K562 (cell line): ENCODE measurements at regions not wholly inside any gene's neighbourhood (a gene's known extent, or its start where the extent isn't known, plus 50 kb on each side); places are given as distances from the start of the nearest gene placed in this dataset.

Source experiments
- ATAC-seq: fragments of 200-7000 bp; cut with Tn5 transposase; 3 replicates; pipeline ENCODE4 v1.9.1; 2020; ENCODE audit warnings: moderate library complexity
- BruUV-seq: library from RNA; stranded (reverse); fragments of 400-500 nt; replicated peaks from 2 replicates; lab custom pipeline; 2021; lab: Mats Ljungman, UMichigan
- CTCF ChIA-PET: fragments of 300-600 bp; formaldehyde crosslinking; extraction: SDS; loops from one replicate; lab custom pipeline; 2021; ENCODE audit warnings: low intra/inter-chr PET ratio; lab: Yijun Ruan, JAX
- POLR2A ChIA-PET: fragments of 300-600, 350-650 bp; sonication (Branson Sonifier 250); formaldehyde crosslinking; extraction: SDS; loops from one replicate; lab custom pipeline; 2021; ENCODE audit warnings: antibody characterized with exemption, inconsistent platforms; lab: Yijun Ruan, JAX
- DNase-seq, 4 experiments: peaks; one replicate each; pipeline versions ENCODE4 v3.0.0 to v3.0.0-alpha.2; 2011 to 2018; ENCODE audit warnings: low spot score in 3 of 4, mixed read lengths in 3 of 4; ENCODE audit errors: extremely low read depth in 1 of 4
- FAIRE-seq: peaks from 2 replicates; lab custom pipeline; 2011; peaks lifted over from hg19 to GRCh38; lab: Jason Lieb, UNC
- H2AFZ ChIP-seq: 2 replicates; pipeline ENCODE4 v1.6.0; 2011; ENCODE audit warnings: low read depth, low read length, control low read depth, inconsistent platforms
- H3K27ac ChIP-seq: fragments of 200-600 bp; 3 replicates; pipeline ENCODE4 v1.8.0; 2011; ENCODE audit warnings: low read depth, mild to moderate bottlenecking, control low read depth, inconsistent platforms, low read length, moderate library complexity, mixed read lengths; ENCODE audit errors: extremely low read depth
- H3K27me3 ChIP-seq, 2 experiments: fragments of 300-600 bp in 1 of 2; 2 replicates in 1 of 2; 3 replicates in 1 of 2; pipeline versions ENCODE4 v1.6.0 to v1.8.0; 2011; ENCODE audit warnings: inconsistent platforms in 2 of 2, low read length in 2 of 2, mild to moderate bottlenecking in 1 of 2, mixed read lengths in 1 of 2, moderate library complexity in 1 of 2; ENCODE audit not compliant: control insufficient read depth in 2 of 2, insufficient read depth in 2 of 2
- H3K36me3 ChIP-seq: fragments of 300-600 bp; 3 replicates; pipeline ENCODE4 v1.8.0; 2011; ENCODE audit warnings: mild to moderate bottlenecking, low read length, inconsistent platforms; ENCODE audit not compliant: control insufficient read depth, insufficient read depth
- H3K4me1 ChIP-seq, 2 experiments: fragments of 200-600 bp in 1 of 2; replicated peaks in 1 of 2; 2 replicates in 1 of 2; 3 replicates in 1 of 2; pipeline versions ENCODE4 v1.5.1 to v1.8.0; 2011; ENCODE audit warnings: inconsistent platforms in 2 of 2, low read length in 2 of 2, mild to moderate bottlenecking in 1 of 2, mixed read lengths in 1 of 2, moderate library complexity in 1 of 2; ENCODE audit not compliant: control insufficient read depth in 2 of 2, insufficient read depth in 2 of 2
- H3K4me2 ChIP-seq: 2 replicates; pipeline ENCODE4 v1.6.1; 2011; ENCODE audit warnings: low read length, control low read depth, inconsistent platforms, mixed read lengths; ENCODE audit not compliant: insufficient read depth
- H3K4me3 ChIP-seq: fragments of 200-600 bp; sonication (generic), shearing (Covaris generic); 2 replicates; pipeline ENCODE4 v1.5.1; 2016; ENCODE audit warnings: control low read depth, inconsistent platforms
- H3K79me2 ChIP-seq: fragments of 200-600 bp; 3 replicates; pipeline ENCODE4 v1.8.0; 2011; ENCODE audit warnings: low read length, inconsistent platforms; ENCODE audit not compliant: control insufficient read depth, insufficient read depth
- H3K9ac ChIP-seq, 2 experiments: 2 replicates each; pipeline versions ENCODE4 v1.6.0 to v1.6.1; 2011; ENCODE audit warnings: low read depth in 2 of 2, low read length in 2 of 2, control low read depth in 1 of 2, inconsistent platforms in 1 of 2, mild to moderate bottlenecking in 1 of 2, mixed read lengths in 1 of 2; ENCODE audit not compliant: insufficient read depth in 1 of 2
- H3K9me1 ChIP-seq: one replicate; pipeline ENCODE4 v1.6.0; 2011; ENCODE audit warnings: inconsistent platforms, mild to moderate bottlenecking, low read length, moderate library complexity; ENCODE audit not compliant: control insufficient read depth, insufficient read depth
- H3K9me3 ChIP-seq: replicated peaks from 2 replicates; pipeline ENCODE4 v1.5.1; 2011; ENCODE audit warnings: low read depth, low read length, inconsistent platforms; ENCODE audit not compliant: control insufficient read depth, insufficient read depth
- H4K20me1 ChIP-seq: replicated peaks from 2 replicates; pipeline ENCODE4 v1.6.1; 2011; ENCODE audit warnings: low read length, inconsistent platforms, mixed read lengths; ENCODE audit not compliant: control insufficient read depth, insufficient read depth
- CBX2 ChIP-seq: fragments of 200-600 bp; sonication (generic); IDR thresholded peaks from one replicate; pipeline ENCODE4 v1.6.1; 2012; ENCODE audit warnings: mild to moderate bottlenecking, low read length, inconsistent platforms; ENCODE audit not compliant: insufficient read depth, poor library complexity, severe bottlenecking
- CEBPG ChIP-seq, 3 experiments: fragments of 200-800 bp in 1 of 3; sonication (Bioruptor generic) in 1 of 3; sonication (generic) in 1 of 3; formaldehyde crosslinking in 1 of 3; IDR thresholded peaks in 2 of 3; conservative IDR thresholded peaks in 1 of 3; 2 replicates each; pipeline versions ENCODE4 v1.6.1 to v1.8.0; 2016 to 2022; ENCODE audit warnings: missing compliant biosample characterization in 2 of 3, missing genetic modification characterization in 2 of 3, mild to moderate bottlenecking in 1 of 3, missing genetic modification reagents in 1 of 3
- MTA2 ChIP-seq: fragments of 450-650 bp; IDR thresholded peaks from 2 replicates; pipeline ENCODE4 v1.6.1; 2016; ENCODE audit warnings: low read depth
- NEUROD1 ChIP-seq: fragments of 150-350 bp; IDR thresholded peaks from 2 replicates; pipeline ENCODE4 v1.6.1; 2014; ENCODE audit warnings: borderline replicate concordance, low read length, low read depth; ENCODE audit not compliant: partially characterized antibody
- PHB2 ChIP-seq: fragments of 450-650 bp; IDR thresholded peaks from 2 replicates; pipeline ENCODE4 v1.6.1; 2017; ENCODE audit warnings: low read depth
- RAD21 ChIP-seq, 2 experiments: fragments of 250-450 bp in 1 of 2; fragments of 450-650 bp in 1 of 2; sonication (Bioruptor Pico) in 1 of 2; formaldehyde crosslinking in 1 of 2; IDR thresholded peaks in 1 of 2; conservative IDR thresholded peaks in 1 of 2; 2 replicates each; pipeline versions ENCODE4 v1.4.0 to v1.8.0; 2020 to 2022; ENCODE audit warnings: mild to moderate bottlenecking in 2 of 2, moderate library complexity in 1 of 2
- RB1 ChIP-seq: fragments of 450-650 bp; IDR thresholded peaks from 2 replicates; pipeline ENCODE4 v1.6.1; 2017; ENCODE audit warnings: low read depth, mild to moderate bottlenecking
- RBM22 ChIP-seq: fragments of 200-400 bp; formaldehyde crosslinking; IDR thresholded peaks from 2 replicates; pipeline ENCODE4 v1.6.1; 2018; ENCODE audit warnings: low read length, low read depth; ENCODE audit not compliant: poor library complexity, severe bottlenecking
- RFX1 ChIP-seq: fragments of 450-650 bp; IDR thresholded peaks from 2 replicates; pipeline ENCODE4 v1.6.1; 2016; ENCODE audit warnings: mild to moderate bottlenecking, moderate library complexity
- RFX5 ChIP-seq: IDR thresholded peaks from 2 replicates; pipeline ENCODE4 v1.6.1; 2011; ENCODE audit warnings: low read depth, mild to moderate bottlenecking, improper control_type of control experiment, low read length
- TAL1 ChIP-seq: fragments of 450-650 bp; IDR thresholded peaks from 2 replicates; pipeline ENCODE4 v1.6.1; 2016; ENCODE audit warnings: mild to moderate bottlenecking
- TEAD1 ChIP-seq, 2 experiments: fragments of 450-650 bp in 1 of 2; sonication (generic) in 1 of 2; formaldehyde crosslinking; IDR thresholded peaks; 2 replicates each; pipeline versions ENCODE4 v1.4.0 to v1.8.0; 2020 to 2022; ENCODE audit warnings: mild to moderate bottlenecking in 2 of 2, missing genetic modification reagents in 1 of 2
- ZC3H8 ChIP-seq: fragments of 450-650 bp; IDR thresholded peaks from 2 replicates; pipeline ENCODE4 v1.6.1; 2017
- ZKSCAN1 ChIP-seq: fragments of 150-350 bp; IDR thresholded peaks from 2 replicates; pipeline ENCODE4 v1.6.1; 2016; ENCODE audit warnings: low read depth, low read length
- WGBS: fragments of 100-300 bp; shearing (Covaris generic); methylation state at CpG from one replicate; pipeline ENCODE4 v1.1.6; 2016; ENCODE audit warnings: low coverage, mixed read lengths; ENCODE audit not compliant: insufficient coverage; ENCODE audit errors: missing lambda C conversion rate; 5-methylcytosine and 5-hydroxymethylcytosine counted together
- in situ Hi-C: fragments of 300-500 bp; cut with MboI; formaldehyde crosslinking; loops from 4 replicates; pipeline ENCODE4 v1.15.0; 2018; ENCODE audit warnings: inconsistent platforms, mixed read lengths
- intact Hi-C: fragments of 100-400 bp; cut with micrococcal nuclease; formaldehyde crosslinking; loops from 2 replicates; pipeline ENCODE4 v1.14.2; 2022
- TF ChIP-seq, protein P1 (sequence below): sonication (generic); formaldehyde crosslinking; IDR thresholded peaks from 2 replicates; pipeline ENCODE4 v1.9.0; 2022; ENCODE audit warnings: mild to moderate bottlenecking, missing genetic modification reagents
- TF ChIP-seq, protein P2 (sequence below): fragments of 450-650 bp; IDR thresholded peaks from 2 replicates; pipeline ENCODE4 v1.6.1; 2018; ENCODE audit not compliant: partially characterized antibody
- TF ChIP-seq, protein P3 (sequence below): fragments of 250-450 bp; sonication (Bioruptor Pico); IDR thresholded peaks from 2 replicates; pipeline ENCODE4 v1.5.0; 2022; ENCODE audit warnings: mild to moderate bottlenecking

DNA sequence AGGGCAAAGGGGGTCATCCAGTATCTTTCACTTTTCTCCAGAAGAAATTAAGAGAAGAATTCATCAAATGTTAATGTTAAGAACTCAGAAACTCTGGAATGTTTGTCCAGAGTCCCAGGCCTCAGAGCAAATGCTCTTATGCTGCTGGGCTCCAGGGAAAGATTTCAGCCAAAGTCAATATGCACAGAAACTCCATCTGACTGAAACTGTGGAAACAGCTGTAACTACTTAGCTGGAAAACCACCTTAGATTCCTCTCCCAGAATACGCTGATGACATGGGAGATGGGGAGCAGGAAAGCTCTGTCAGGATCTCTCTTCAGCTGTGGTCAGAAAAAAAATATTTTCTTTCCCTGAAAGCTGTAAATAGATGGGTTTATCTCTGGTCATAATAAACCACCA is 559.6 kb downstream of the RFPL4B start:
- 90% methylated on average over 1 of the region's 1 CpG for WGBS
- no peaks in the 10 kb centered on the region for H3K9me1 ChIP-seq
- FAIRE-seq = no peak
- no peak overlapping the region for H2AFZ ChIP-seq
- ChIA-PET POLR2A (no interaction called here), CTCF (no interaction called here)
- H3K9me3 ChIP-seq = no peaks in the 10 kb centered on the region
- DNase-seq = no peak
- H4K20me1 ChIP-seq = no peaks in the 10 kb centered on the region
- in situ Hi-C loops = no loop called here
- no peaks in the 10 kb centered on the region for H3K79me2 ChIP-seq
- no peaks in the 10 kb centered on the region for H3K27me3 ChIP-seq
- no peak overlapping the region for H3K9ac ChIP-seq
- no peak overlapping the region for H3K4me3 ChIP-seq
- no peak overlapping the region for H3K4me2 ChIP-seq
- no peak for ATAC-seq
- no TSS peak for BruUV-seq
- intact Hi-C loops = no loop called here
- no peaks in the 10 kb centered on the region for H3K4me1 ChIP-seq
- no peak overlapping the region for H3K27ac ChIP-seq
- H3K36me3 ChIP-seq = no peaks in the 10 kb centered on the region
- TF ChIP-seq RB1 (no peak), CBX2 (no peak), CEBPG (CRISPR knock-in tag; IDR thresholded peaks at IDR 0.05) (no peak), CEBPG (tag; conservative IDR thresholded peaks at IDR 0.05 in 1 of 2, IDR thresholded peaks at IDR 0.05 in 1 of 2) (no peak), TEAD1 (CRISPR knock-in tag; IDR thresholded peaks at IDR 0.05) (no peak), RBM22 (no peak), RAD21 (CRISPR knock-in tag; conservative IDR thresholded peaks at IDR 0.05 in 1 of 2, IDR thresholded peaks at IDR 0.05 in 1 of 2) (no peak), MTA2 (no peak), NEUROD1 (no peak), RFX1 (no peak), PHB2 (no peak), ZC3H8 (no peak), ZKSCAN1 (no peak), TAL1 (no peak), RFX5 (no peak)
- TF ChIP-seq, protein P1, sequence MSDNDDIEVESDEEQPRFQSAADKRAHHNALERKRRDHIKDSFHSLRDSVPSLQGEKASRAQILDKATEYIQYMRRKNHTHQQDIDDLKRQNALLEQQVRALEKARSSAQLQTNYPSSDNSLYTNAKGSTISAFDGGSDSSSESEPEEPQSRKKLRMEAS = no peak
- TF ChIP-seq, protein P2, sequence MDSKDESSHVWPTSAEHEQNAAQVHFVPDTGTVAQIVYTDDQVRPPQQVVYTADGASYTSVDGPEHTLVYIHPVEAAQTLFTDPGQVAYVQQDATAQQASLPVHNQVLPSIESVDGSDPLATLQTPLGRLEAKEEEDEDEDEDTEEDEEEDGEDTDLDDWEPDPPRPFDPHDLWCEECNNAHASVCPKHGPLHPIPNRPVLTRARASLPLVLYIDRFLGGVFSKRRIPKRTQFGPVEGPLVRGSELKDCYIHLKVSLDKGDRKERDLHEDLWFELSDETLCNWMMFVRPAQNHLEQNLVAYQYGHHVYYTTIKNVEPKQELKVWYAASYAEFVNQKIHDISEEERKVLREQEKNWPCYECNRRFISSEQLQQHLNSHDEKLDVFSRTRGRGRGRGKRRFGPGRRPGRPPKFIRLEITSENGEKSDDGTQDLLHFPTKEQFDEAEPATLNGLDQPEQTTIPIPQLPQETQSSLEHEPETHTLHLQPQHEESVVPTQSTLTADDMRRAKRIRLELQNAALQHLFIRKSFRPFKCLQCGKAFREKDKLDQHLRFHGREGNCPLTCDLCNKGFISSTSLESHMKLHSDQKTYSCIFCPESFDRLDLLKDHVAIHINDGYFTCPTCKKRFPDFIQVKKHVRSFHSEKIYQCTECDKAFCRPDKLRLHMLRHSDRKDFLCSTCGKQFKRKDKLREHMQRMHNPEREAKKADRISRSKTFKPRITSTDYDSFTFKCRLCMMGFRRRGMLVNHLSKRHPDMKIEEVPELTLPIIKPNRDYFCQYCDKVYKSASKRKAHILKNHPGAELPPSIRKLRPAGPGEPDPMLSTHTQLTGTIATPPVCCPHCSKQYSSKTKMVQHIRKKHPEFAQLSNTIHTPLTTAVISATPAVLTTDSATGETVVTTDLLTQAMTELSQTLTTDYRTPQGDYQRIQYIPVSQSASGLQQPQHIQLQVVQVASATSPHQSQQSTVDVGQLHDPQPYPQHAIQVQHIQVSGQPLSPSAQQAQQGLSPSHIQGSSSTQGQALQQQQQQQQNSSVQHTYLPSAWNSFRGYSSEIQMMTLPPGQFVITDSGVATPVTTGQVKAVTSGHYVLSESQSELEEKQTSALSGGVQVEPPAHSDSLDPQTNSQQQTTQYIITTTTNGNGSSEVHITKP = no peak
- TF ChIP-seq, protein P3, sequence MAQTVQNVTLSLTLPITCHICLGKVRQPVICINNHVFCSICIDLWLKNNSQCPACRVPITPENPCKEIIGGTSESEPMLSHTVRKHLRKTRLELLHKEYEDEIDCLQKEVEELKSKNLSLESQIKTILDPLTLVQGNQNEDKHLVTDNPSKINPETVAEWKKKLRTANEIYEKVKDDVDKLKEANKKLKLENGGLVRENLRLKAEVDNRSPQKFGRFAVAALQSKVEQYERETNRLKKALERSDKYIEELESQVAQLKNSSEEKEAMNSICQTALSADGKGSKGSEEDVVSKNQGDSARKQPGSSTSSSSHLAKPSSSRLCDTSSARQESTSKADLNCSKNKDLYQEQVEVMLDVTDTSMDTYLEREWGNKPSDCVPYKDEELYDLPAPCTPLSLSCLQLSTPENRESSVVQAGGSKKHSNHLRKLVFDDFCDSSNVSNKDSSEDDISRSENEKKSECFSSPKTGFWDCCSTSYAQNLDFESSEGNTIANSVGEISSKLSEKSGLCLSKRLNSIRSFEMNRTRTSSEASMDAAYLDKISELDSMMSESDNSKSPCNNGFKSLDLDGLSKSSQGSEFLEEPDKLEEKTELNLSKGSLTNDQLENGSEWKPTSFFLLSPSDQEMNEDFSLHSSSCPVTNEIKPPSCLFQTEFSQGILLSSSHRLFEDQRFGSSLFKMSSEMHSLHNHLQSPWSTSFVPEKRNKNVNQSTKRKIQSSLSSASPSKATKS (CRISPR knock-in tag) = no peak
